Ureter (tissue), 1 donor: ENCODE measurements at regions not wholly inside any gene's neighbourhood (a gene's known extent, or its start where the extent isn't known, plus 50 kb on each side); places are given as distances from the start of the nearest gene placed in this dataset.
"Not testable (repeated sequence)": the region's sequence is repeated elsewhere in the genome, so short reads cannot be mapped to it uniquely, and the experiment has no call there.

Source experiments
- DNase-seq: peaks from one replicate; pipeline ENCODE4 v3.0.0-alpha.2; 2020; ENCODE audit warnings: low spot score
- donor health status: DM: yes; HTN: yes; CAD: no.

- no peak for DNase-seq
These were observed 214.8 kb downstream of the GLRX3 start for GRCh38 chr10:130350996-130351395.

GRCh38 chr10:130351466-130352290 is 215.5 kb downstream of the GLRX3 start:
- no peak for DNase-seq

- DNase-seq, result no peak
These were observed 216.1 kb downstream of the GLRX3 start for GRCh38 chr10:130352291-130352645.

GRCh38 chr10:130353928-130354572 is 217.9 kb downstream of the GLRX3 start:
- no peak for DNase-seq

GRCh38 chr10:130354573-130354954 is 218.4 kb downstream of the GLRX3 start:
- no peak for DNase-seq

- no peak for DNase-seq
These were observed 219.0 kb downstream of the GLRX3 start for GRCh38 chr10:130354976-130355795.

- DNase-seq, result not testable (repeated sequence)
These were observed 220.2 kb downstream of the GLRX3 start for GRCh38 chr10:130356429-130356828.

GRCh38 chr10:130357226-130357625 is 221.0 kb downstream of the GLRX3 start:
- no peak for DNase-seq

GRCh38 chr10:130357951-130358350 is 221.8 kb downstream of the GLRX3 start:
- no peak for DNase-seq

- no peak for DNase-seq
These were observed 222.9 kb downstream of the GLRX3 start for GRCh38 chr10:130358981-130359650.

- no peak for DNase-seq
These were observed 223.5 kb downstream of the GLRX3 start for GRCh38 chr10:130359711-130360110.

GRCh38 chr10:130360826-130361311 is 224.7 kb downstream of the GLRX3 start:
- DNase-seq, result peak; percentile 35

- peak; percentile 22 for DNase-seq
These were observed 225.3 kb downstream of the GLRX3 start for GRCh38 chr10:130361351-130362105.

- peak; percentile 10 for DNase-seq
These were observed 226.1 kb downstream of the GLRX3 start for GRCh38 chr10:130362308-130362761.

GRCh38 chr10:130363051-130363450 is 226.9 kb downstream of the GLRX3 start:
- peak; percentile 34 for DNase-seq

- peak; percentile 15 for DNase-seq
These were observed 227.8 kb downstream of the GLRX3 start for GRCh38 chr10:130363899-130364445.

- peak; percentile 32 for DNase-seq
These were observed 228.6 kb downstream of the GLRX3 start for GRCh38 chr10:130364631-130365411.

- DNase-seq, result peak; percentile 29
These were observed 232.8 kb downstream of the GLRX3 start for GRCh38 chr10:130368761-130369560.
